Heart right ventricle (tissue), 16 donors: ENCODE measurements at regions not wholly inside any gene's neighbourhood (a gene's known extent, or its start where the extent isn't known, plus 50 kb on each side); places are given as distances from the start of the nearest gene placed in this dataset.
"Not testable (repeated sequence)": the region's sequence is repeated elsewhere in the genome, so short reads cannot be mapped to it uniquely, and the experiment has no call there.

ENCODE experiments used
- ATAC-seq, 8 donors: fragments of 200-7000 bp; cut with Tn5 transposase; one replicate each; pipeline ENCODE4 v1.9.1; 2020; ENCODE audit warnings: mild to moderate bottlenecking in 8 of 8, moderate library complexity in 8 of 8, moderate number of reproducible peaks in 1 of 8
- DNase-seq, 2 donors: peaks; one replicate each; pipeline ENCODE4 v3.0.0-alpha.2; 2020
- H3K27ac ChIP-seq, 10 donors: fragments of 200-600 bp; sonication (generic) in 2 of 10; one replicate each; pipeline versions ENCODE4 v1.5.0 to v1.8.0; 2020 to 2022; ENCODE audit warnings: mild to moderate bottlenecking in 3 of 10
- H3K27me3 ChIP-seq, 7 donors: fragments of 200-600 bp; one replicate each; pipeline ENCODE4 v1.8.0; 2021 to 2022; ENCODE audit warnings: mild to moderate bottlenecking in 2 of 7
- H3K36me3 ChIP-seq, 9 donors: fragments of 200-600 bp; sonication (generic) in 1 of 9; one replicate each; pipeline versions ENCODE4 v1.5.0 to v1.8.0; 2020 to 2022; ENCODE audit warnings: mild to moderate bottlenecking in 2 of 9
- H3K4me1 ChIP-seq, 9 donors: fragments of 200-600 bp; sonication (generic) in 1 of 9; one replicate each; pipeline versions ENCODE4 v1.5.0 to v1.8.0; 2020 to 2022; ENCODE audit warnings: mild to moderate bottlenecking in 4 of 9
- H3K4me3 ChIP-seq, 10 donors: fragments of 200-600 bp; sonication (generic) in 2 of 10; one replicate each; pipeline versions ENCODE4 v1.5.0 to v1.8.0; 2020 to 2022; ENCODE audit warnings: mild to moderate bottlenecking in 7 of 10, moderate library complexity in 2 of 10
- H3K9me3 ChIP-seq, 11 donors: fragments of 200-600 bp in 10 of 11; sonication (generic) in 2 of 11; one replicate each; pipeline versions ENCODE4 v1.5.0 to v1.8.0; 2013 to 2022; ENCODE audit warnings: mild to moderate bottlenecking in 2 of 11, control low read depth in 1 of 11, moderate library complexity in 1 of 11
- WGBS, 2 donors: extraction: QIAGEN DNeasy Blood & Tissue Kit; methylation state at CpG; one replicate each; pipeline ENCODE4 v1.1.7; 2013; ENCODE audit warnings: inconsistent platforms in 1 of 2; 5-methylcytosine and 5-hydroxymethylcytosine counted together
- intact Hi-C, 10 donors: fragments of 100-400 bp; cut with DNase I; formaldehyde crosslinking; loops; one replicate each; pipeline versions ENCODE4 v1.11.1 to v1.14.2; 2022
- TF ChIP-seq, protein P1 (sequence below), 9 donors: fragments of 200-600 bp; sonication (generic) in 2 of 9; IDR thresholded peaks; one replicate each; pipeline versions ENCODE4 v1.5.0 to v1.8.0; 2021 to 2022; ENCODE audit warnings: antibody characterized with exemption in 9 of 9, mild to moderate bottlenecking in 5 of 9, moderate library complexity in 1 of 9
- donor health status: Arrhythmogenic right ventricular cardiomyopathy.
- donor health status: ischemic (EF 13 %, LVEDD 7.1; RV severe dilation, severe dysfunction).
- donor health status: healthy with polysubstance abuse.
- donor health status: DM: no; HTN: yes; CAD: no.
- donor health status: DM: no; HTN: no; CAD: no.
- donor health status: ischemic (EF 25% LVEDD 6.9; RV normal size, moderate dysfunction).
- donor health status: ischemic (EF 25% LVEDD 5.7; RV mildly dilated, moderate dysfunction).
- donor health status: healthy.
- donor health status: DM: yes; HTN: yes; CAD: no.
- donor health status: Ischemic cardiomyopathy.
- donor health status: ischemic (EF 35%, LVEDD 5.7; RV mildly dilated, moderate dysfunction).
- donor health status: nonischemic (EF 11% LVEDD 7.7; RV severe dilation, severe dysfunction).
- donor health status: DM: yes; HTN: yes; CAD: no.
- donor health status: PGD.
- donor health status: ischemic (EF 29% LVEDD 5.4; RV normal size, mild dysfunction).
- donor health status: nonischemic (EF 23%, LVEDD 6.1; RV moderate dilation, normal function).

DNA sequence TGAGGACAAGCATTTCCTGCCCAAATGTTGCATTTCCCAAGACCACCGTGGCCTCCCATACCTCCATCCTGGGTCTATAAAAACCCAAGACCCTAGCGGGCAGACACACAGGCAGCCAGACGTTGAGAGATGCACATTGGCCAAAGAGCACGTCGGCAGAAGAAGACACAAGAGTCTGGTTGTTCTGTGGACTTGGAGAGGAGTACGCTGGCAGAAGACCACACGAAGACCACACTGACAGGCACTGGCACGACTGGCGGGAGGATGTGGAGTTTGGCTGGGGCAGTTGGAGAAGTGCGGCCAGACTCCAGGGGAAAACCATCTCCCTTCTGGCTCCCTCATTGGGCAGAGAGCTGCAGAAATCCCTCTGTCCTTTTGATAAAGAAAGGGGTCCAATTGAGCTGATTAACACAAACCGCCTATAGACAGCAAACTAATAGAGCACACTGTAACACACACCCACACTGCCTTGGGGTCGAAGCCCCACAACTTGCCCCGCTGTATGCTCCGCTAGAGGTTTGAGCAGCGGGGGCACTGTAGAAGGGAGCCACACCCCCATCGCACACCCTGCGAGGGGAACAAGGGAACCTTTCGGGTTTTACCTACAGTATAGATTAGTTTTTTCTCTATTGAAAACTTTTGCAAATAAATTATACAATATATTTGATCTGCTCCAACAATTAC, 376.7 kb upstream of the KLHL4 start:
- WGBS, 2 donors: 85 to 90% methylated on average over 18 of the region's 18 CpGs

DNA sequence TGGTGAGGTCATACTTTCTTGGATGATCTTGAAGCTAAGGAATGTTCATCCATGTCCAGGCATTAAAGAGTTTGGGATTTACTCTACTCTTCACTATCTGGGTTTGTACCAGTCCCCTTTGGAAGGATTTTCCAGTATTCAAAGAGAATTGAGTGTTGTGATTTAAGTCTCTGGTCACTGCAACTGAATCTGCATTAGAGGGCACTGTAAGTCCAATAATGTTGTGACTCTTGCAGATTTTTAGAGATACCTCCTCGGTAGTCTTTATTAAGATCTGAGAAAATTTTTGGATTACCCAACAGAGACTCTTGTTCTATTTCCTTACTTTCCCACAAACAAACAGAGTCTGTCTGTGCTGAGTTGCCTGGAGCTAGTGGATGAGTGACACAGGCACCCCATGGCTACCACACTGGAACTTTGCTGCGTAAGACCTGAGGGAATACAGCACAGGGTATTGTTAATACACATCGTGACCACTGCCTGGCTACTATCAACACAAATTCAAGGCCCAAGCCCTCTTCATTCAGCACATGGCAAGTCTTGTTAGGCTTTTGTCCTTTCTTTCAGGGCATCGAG, 357.1 kb upstream of the KLHL4 start:
- H3K27ac ChIP-seq: no peak overlapping the region
- WGBS, 2 donors: 65 to 69% methylated on average over 4 of the region's 4 CpGs
- intact Hi-C loops: no loop called here
- DNase-seq: no peak
- TF ChIP-seq, protein P1, sequence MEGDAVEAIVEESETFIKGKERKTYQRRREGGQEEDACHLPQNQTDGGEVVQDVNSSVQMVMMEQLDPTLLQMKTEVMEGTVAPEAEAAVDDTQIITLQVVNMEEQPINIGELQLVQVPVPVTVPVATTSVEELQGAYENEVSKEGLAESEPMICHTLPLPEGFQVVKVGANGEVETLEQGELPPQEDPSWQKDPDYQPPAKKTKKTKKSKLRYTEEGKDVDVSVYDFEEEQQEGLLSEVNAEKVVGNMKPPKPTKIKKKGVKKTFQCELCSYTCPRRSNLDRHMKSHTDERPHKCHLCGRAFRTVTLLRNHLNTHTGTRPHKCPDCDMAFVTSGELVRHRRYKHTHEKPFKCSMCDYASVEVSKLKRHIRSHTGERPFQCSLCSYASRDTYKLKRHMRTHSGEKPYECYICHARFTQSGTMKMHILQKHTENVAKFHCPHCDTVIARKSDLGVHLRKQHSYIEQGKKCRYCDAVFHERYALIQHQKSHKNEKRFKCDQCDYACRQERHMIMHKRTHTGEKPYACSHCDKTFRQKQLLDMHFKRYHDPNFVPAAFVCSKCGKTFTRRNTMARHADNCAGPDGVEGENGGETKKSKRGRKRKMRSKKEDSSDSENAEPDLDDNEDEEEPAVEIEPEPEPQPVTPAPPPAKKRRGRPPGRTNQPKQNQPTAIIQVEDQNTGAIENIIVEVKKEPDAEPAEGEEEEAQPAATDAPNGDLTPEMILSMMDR (IDR thresholded peaks at IDR 0.05): no peak
- peaks cover 0 to 15% (median 0%) of the 10 kb centered on the region in 11 donors for H3K9me3 ChIP-seq
- no peak overlapping the region for H3K4me3 ChIP-seq
- no peaks in the 10 kb centered on the region for H3K36me3 ChIP-seq
- no peaks in the 10 kb centered on the region for H3K4me1 ChIP-seq
- no peaks in the 10 kb centered on the region for H3K27me3 ChIP-seq
- ATAC-seq: no peak

More for the DNA sequence above, 376.7 kb upstream of the KLHL4 start:
- no peak overlapping the region for H3K27ac ChIP-seq
- DNase-seq (no peak), ATAC-seq (no peak)
- TF ChIP-seq, protein P1 (IDR thresholded peaks at IDR 0.05): no peak
- intact Hi-C loops: no loop called here
- no peaks in the 10 kb centered on the region for H3K36me3 ChIP-seq
- H3K27me3 ChIP-seq: no peaks in the 10 kb centered on the region
- no peak overlapping the region for H3K4me3 ChIP-seq
- no peaks in the 10 kb centered on the region for H3K9me3 ChIP-seq
- no peaks in the 10 kb centered on the region for H3K4me1 ChIP-seq

DNA sequence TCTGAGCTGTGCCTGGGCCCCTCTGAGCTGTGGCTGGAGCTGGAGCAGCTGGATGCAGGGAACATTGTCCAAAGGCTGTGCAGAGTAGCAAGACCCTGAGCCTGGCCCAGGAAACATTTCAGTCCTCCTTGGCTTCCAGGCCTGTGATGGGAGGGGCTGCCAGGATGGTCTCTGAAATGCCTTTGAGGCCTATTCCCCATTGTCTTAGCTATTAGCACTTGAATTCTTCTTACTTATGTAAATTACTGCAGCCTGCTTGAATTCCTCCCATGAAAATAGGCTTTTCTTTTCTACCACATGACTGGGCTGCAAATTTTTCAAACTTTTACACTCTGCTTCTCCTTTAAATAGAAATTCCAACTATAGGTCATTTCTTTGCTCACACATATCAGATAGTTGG, 349.8 kb upstream of the KLHL4 start:
- no peaks in the 10 kb centered on the region for H3K36me3 ChIP-seq
- TF ChIP-seq, protein P1 (IDR thresholded peaks at IDR 0.05): no peak
- no peaks in the 10 kb centered on the region for H3K4me1 ChIP-seq
- no peaks in the 10 kb centered on the region for H3K9me3 ChIP-seq
- ATAC-seq: no peak
- H3K27me3 ChIP-seq: no peaks in the 10 kb centered on the region
- no peak for DNase-seq
- H3K27ac ChIP-seq: no peak overlapping the region
- no peak overlapping the region for H3K4me3 ChIP-seq
- intact Hi-C loops: no loop called here

DNA sequence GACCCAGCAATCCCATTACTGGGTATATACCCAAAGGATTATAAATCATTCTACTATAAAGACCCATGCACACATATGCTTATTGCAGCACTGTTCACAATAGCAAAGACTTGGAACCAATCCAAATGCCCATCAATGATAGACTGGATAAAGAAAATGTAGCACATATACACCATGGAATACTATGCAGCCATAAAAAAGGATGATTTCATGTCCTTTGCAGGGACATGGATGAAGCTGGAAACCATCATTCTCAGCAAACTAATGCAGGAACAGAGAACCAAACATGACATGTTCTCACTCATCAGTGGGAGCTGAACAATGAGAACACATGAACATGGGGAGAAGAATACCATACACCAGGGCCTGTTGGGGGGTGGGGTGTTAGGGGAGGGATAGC, 339.6 kb upstream of the KLHL4 start:
- H3K9me3 ChIP-seq, intact Hi-C loops, H3K4me1 ChIP-seq, H3K36me3 ChIP-seq, DNase-seq, H3K27me3 ChIP-seq, H3K4me3 ChIP-seq, H3K27ac ChIP-seq, ATAC-seq: not testable (repeated sequence)
